ENCODE measurements at regions not wholly inside any gene's neighbourhood (a gene's known extent, or its start where the extent isn't known, plus 50 kb on each side); places are given as distances from the start of the nearest gene placed in this dataset.

GRCh38 chr11:109236188-109236587, 185.8 kb upstream of the C11orf87 start:
- TF ChIP-seq POLR2A (IDR thresholded peaks at IDR 0.05) (no peak), CTCF (IDR thresholded peaks at IDR 0.05) (no peak)

All from esophagus squamous epithelium (tissue), 4 donors.